Fibroblast of gingiva (primary cell): ENCODE measurements at regions not wholly inside any gene's neighbourhood (a gene's known extent, or its start where the extent isn't known, plus 50 kb on each side); places are given as distances from the start of the nearest gene placed in this dataset.

Source experiments
- DNase-seq: peaks from one replicate; pipeline ENCODE4 v3.0.0-alpha.2; 2011; ENCODE audit warnings: low read depth

DNA sequence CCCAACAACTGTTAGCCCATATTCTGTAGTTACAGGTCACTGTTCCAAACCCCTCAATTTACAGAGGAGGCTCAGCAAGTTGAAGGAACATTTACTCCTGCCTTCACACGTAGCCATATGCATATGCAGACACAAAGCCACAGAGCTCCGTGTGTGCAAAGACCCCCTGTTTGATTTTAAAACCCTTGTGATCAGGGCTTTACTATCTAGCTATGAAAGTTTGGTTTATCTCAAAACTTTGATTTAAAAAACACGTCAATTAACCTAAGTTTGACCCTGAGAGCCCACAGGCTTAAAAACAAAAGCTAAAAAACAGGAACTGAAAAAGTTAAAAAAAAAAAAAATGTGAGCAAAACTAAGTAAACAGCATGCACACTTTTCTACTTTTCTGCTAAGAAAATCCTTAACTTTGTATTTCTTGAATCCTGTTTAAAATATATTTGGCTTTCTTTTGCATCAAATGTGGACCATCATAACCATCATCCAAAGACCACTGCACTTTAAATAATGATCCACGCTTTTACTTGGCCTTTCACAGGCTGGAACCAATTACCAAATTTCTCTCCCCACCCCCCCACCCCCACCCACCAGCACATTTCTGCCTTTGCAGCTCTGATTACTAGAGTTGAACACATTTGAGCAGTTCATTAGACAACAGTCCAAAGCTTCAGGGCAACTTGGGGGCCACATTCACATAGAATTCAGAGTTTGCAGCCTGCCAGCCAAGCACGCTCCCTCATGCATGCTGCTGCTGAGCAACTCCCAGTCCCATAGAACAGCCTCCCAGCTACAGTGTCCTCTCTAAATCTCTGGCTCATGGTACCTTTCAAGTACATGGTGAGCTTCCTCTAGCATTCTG lies 128.8 kb upstream of the MAP3K1 start:
- DNase-seq = no peak

DNA sequence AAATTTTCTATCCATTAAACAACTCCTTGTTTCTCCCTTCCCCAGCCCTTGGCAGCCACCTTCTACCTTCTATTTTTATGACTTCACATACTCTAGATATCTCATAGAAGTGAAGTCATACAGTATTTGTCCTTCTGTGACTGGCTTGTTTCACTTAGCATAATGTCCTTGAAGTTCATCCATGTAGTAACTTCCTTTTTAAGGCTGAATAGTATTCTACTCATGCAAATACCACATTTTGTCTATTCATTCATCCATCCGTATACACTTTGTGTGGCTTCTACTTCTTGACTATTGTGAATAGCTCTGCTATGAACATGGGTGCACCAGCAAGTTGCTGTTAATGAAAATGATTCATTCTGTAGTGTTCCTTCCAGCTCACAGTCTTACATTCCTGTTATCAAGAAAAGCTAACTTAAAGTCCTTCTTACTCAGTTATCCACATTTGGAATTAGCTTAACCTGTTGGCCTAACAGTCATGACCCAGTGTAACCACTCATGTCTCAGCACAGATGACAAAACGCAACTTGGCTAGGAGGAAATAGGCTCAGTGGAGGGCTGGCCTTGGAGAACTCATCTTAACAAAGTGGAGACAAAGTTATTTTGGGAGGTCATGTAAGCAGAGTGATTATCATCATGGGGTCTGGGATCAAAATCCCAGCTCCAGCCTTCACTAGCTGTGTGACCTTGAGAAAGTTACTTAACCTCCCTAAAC lies 129.7 kb upstream of the MAP3K1 start:
- no peak for DNase-seq

DNA sequence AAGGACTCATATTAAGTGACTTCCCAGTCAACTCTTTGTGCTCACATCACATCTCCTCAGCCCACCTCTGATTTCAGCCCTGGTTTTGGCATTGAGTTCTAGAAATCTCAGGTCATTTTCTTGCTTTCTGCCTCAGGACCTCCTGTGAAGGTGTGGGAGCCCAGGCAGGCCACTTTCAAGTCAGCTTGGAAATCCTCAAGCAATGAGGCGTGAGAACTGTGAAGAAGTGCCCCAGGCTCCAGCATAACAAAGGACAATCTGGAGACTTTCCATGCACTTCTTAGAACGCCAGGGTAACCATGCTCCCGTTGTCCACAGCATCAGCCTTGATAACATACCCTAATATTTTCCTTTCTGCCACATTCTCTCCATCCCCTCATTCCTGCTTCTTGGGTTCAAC lies 131.2 kb upstream of the MAP3K1 start:
- no peak for DNase-seq

GRCh38 chr5:56683733-56684132 lies 131.6 kb upstream of the MAP3K1 start:
- DNase-seq = no peak

GRCh38 chr5:56683281-56683680 lies 132.1 kb upstream of the MAP3K1 start:
- DNase-seq = no peak

DNA sequence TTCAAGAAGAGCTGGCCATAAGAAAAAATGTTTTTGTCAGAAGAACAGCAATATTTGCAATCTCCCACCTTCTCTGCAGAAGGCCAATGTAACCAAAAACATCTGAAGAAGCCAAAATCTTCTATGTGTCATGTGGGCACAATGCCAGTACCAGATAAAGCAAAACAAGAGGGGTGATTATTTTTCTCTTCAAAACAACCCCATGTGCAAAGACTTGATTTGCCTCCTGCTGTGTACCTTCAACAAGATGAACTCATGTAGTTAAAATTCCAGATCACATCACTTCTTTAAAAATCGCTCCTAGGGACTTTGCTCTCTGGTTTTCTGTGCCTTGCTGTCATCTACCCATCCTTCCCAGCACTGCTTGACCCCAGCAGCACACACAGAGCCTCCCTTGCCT lies 134.0 kb upstream of the MAP3K1 start:
- peak; percentile 19 for DNase-seq

DNA sequence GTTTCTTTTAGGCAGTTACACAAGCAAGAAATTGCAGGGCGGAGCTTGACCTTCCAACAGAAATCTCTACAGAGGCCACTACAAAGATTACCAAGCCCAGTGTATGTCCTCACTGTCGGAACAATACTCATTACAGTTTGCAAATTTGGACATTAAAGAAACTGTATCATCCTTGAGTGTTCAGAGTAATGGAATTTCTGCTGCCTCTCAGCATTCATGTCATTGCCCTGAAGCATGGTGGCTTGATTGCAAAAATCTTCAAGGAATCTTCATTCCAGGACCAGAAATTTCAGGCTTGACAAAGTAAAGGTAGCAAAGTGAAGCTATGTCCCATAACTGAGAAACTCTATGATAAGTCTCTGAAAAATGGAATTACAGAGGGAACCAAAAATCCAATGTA lies 134.6 kb upstream of the MAP3K1 start:
- DNase-seq = no peak

DNA sequence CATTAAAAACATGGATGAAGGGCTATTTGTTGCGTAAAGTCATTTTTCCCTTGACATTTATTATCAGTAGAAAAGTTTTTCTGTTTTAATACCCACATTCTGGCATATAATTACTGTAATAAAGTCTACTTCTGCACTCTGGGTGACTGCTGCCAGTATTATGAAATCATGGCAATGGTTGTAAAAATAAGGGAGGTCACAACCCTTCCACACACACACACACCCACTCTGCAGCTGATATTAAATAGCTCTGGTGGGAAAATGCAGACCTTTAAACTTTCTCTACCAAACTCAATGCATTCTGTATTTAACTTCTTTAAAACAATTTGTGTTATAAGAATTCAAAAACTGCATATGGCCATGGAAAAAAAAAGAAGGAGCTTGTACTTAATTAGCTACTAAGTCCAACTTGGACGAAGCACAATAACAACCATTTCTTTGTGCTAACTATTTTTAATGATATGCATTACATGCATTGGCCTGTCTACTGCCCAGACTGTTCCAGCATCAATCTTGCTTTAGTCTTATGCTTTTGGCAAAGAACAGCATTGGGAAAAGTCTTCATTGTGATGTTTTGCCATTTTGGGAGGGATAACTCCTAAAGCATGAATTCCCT lies 137.6 kb upstream of the MAP3K1 start:
- DNase-seq = peak; percentile 21

DNA sequence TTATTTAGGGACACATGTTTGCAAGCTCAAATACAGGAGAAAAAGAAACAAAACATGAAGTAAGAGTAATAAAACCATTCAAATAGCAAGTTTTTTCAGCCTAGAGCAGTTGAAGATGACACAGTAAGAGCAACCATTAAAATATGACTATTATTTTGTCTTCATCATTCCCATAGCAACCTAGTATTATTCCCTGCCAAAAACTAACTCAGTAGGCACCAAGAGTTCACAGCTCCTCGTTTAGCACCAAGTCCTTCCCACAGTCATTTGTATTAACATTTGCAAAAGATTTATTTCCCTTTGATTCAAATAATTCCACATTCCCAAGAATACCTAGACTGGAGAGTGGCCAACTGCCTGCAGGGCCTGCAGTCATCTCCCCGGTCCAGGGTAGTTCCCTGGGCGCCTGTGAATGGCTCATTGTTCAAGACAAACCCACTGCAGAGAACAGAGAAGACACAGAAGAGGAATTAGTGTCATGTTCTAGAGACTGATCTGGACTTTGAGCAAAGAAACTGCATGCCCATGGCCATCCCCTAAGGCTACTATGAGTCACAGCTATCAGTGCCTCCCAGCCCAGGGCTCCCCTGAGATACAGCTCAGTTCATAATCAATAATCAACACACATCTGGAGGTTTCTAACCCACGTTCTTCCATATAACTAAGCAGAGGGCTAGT lies 139.1 kb upstream of the MAP3K1 start:
- no peak for DNase-seq

GRCh38 chr5:56674441-56674840 lies 140.9 kb upstream of the MAP3K1 start:
- no peak for DNase-seq

GRCh38 chr5:56673171-56673570 lies 142.2 kb upstream of the MAP3K1 start:
- DNase-seq = no peak

DNA sequence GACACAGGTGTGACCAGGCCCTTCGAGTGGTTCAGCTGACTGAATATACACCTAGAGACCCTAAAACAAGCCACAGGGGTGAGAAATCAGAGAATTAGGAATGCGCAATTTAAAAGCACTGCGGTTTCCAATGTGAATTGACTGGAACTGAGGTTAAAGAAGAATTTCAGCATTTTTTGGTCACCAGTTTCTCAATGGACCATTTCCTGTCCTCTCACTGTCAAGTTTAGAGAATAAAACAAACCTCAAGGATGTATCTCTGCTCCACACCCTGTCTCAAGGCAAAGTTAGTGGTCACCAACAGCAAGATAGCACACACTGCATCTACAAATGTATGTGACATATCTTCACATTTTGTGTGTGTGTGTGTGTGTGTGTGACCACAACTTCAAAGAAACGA lies 143.8 kb upstream of the MAP3K1 start:
- no peak for DNase-seq

DNA sequence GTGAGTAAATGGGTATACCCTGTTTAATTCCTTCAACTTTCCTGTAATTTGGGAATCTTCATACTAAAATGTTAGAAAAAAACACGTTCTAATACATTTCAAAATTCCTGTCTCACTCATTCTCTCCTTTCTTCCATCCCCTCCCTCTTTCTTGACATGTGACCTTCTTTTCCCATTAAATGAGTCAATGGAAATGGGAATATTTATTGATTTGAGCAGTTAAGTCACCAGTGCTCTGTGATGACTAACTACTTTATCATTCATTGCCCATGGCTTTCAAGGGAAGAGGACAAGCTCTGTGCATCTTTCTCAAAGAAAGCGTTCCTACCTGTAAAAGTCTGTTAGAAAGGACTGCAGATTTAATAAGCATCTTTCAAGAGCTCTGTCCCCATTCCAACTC lies 144.4 kb upstream of the MAP3K1 start:
- DNase-seq = no peak

DNA sequence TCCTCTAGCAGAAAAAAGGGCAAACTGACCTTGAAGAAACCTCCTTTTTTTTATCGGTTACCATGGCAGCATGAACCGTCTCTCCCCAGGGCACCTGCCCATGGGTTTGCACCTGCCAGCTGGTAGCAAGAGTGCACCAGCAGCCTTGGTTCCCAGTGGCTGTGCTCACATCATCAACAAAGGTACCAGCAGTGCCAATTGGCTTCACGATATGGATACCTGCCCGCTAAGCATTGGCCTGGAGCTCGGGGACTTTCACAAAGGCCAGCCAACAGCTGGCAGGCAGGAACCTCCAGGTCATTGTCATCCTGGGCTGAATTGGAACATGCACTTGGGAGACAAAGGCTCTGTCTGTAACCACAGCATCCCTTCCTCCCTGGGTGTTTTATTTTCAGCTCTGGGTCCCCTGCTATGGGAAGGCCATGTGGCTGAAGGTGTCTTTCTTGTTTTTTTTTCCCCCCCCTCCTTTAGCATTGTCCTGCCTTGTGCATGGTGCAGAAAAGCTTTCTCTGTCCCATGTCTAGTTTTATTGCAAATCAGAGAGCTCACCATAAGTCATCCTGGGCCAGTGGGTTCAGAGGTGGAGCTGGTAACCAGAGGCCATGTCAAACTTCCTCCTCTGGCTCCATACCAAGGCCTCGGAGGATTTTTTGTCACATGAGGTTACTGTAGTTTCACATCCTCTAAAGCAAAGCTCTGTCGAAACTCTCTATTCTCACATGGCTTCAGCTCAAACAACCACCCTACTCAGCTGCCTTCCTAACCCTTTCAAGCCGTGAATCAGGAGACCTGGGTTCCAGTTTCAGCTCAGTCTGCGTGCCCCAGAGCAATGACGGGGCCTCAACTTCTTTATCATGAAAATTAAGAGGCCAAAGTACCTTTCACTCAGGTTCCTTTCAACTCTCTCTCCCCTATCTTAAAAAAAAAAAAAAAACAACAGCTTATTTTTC lies 145.5 kb upstream of the MAP3K1 start:
- peak; percentile 36 for DNase-seq

- DNase-seq = no peak
Observed at GRCh38 chr5:56668996-56669395, 146.4 kb upstream of the MAP3K1 start.

DNA sequence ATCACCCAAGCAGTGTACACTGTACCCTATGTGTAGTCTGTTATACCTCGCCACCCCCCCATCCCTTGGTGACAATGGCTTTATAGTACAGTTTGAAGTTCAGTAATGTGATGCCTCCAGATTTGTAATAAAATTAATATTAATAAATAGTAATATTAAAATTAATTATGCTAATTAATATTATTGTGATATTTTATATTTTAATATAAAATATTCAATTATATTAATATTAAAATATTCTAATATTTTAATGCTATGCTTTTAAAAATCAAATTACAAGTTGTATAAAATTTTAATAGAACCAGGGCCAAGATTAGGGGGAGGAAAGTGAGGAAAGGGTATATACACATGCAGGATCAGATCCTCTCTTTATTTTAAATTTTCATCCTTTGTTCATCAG lies 147.7 kb upstream of the MAP3K1 start:
- DNase-seq = no peak

DNA sequence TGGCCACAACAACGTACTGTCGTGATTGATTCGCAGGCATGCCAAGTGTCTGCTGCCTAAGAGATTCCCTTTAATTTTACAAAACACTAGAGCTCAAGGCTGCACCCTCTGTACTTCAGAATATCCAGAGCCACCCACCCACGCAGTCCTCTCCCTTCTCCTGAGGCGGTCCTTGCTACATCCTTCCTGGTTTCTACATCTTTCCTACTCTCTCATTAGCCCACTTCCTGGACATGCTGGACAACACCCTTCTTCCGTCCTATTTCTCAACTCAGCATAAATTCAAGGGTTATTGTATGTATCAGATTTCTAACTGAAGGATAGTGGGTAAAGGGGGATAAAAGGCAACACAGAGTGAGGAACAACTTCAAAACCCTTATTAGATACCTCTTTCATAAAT lies 148.4 kb upstream of the MAP3K1 start:
- no peak for DNase-seq

DNA sequence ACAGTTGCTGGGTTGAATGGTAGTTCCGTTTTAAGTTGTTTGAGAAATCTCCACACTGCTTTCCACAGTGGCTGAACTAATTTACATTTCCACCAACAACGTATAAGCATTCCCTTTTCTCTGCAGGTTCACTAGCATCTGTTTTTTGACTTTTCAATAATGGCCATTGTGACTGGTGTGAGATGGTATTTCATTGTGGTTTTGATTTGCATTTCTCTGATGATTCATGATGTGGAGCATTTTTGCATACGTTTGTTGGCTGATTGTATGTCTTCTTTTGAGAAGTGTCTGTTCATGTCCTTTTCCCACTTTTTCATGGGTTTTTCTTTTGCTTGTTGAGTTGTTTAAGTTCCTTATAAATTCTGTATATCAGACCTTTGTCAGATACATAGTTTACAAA lies 150.2 kb upstream of the MAP3K1 start:
- DNase-seq = peak; percentile 37

GRCh38 chr5:56664025-56664424 lies 151.3 kb upstream of the MAP3K1 start:
- DNase-seq = no peak

GRCh38 chr5:56663523-56663922 lies 151.8 kb upstream of the MAP3K1 start:
- no peak for DNase-seq

DNA sequence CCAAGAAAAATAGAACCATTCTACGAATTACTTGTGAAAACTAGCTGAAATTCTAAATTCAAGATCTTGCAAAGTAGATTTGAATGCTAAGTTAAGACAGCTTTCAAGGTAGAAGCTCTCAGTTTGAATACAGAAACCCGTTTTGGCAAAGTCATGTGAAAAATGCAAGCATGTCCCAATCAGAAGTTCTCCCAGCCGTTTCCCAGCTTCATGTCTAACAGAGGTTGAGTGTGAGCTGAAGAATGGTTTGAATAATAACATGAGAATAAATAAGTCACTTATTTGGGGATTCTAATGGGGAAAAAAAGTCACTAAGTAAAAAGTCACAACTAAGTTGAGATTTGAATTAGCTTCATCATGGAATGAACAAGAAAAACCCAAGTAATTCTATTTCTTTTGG lies 152.5 kb upstream of the MAP3K1 start:
- no peak for DNase-seq
